22Rv1 (cell line): ENCODE measurements at regions not wholly inside any gene's neighbourhood (a gene's known extent, or its start where the extent isn't known, plus 50 kb on each side); places are given as distances from the start of the nearest gene placed in this dataset.
A peak's percentile ranks its signal among the peaks of the same experiment; 100 is the strongest.
"Not testable (repeated sequence)": the region's sequence is repeated elsewhere in the genome, so short reads cannot be mapped to it uniquely, and the experiment has no call there.

Experiments
- H3K27ac ChIP-seq: fragments of 450-650 bp; 2 replicates; pipeline ENCODE4 v1.5.1; 2017
- ZFX ChIP-seq: fragments of 450-650 bp; IDR thresholded peaks from 2 replicates; pipeline ENCODE4 v1.6.1; 2017; ENCODE audit warnings: antibody characterized with exemption, borderline replicate concordance
- TF ChIP-seq, protein P1 (sequence below): fragments of 450-650 bp; IDR thresholded peaks from 2 replicates; pipeline ENCODE4 v1.5.1; 2017; ENCODE audit warnings: mild to moderate bottlenecking

GRCh38 chr1:148388260-148389026 is 94.7 kb downstream of the PPIAL4G start:
- TF ChIP-seq, protein P1, sequence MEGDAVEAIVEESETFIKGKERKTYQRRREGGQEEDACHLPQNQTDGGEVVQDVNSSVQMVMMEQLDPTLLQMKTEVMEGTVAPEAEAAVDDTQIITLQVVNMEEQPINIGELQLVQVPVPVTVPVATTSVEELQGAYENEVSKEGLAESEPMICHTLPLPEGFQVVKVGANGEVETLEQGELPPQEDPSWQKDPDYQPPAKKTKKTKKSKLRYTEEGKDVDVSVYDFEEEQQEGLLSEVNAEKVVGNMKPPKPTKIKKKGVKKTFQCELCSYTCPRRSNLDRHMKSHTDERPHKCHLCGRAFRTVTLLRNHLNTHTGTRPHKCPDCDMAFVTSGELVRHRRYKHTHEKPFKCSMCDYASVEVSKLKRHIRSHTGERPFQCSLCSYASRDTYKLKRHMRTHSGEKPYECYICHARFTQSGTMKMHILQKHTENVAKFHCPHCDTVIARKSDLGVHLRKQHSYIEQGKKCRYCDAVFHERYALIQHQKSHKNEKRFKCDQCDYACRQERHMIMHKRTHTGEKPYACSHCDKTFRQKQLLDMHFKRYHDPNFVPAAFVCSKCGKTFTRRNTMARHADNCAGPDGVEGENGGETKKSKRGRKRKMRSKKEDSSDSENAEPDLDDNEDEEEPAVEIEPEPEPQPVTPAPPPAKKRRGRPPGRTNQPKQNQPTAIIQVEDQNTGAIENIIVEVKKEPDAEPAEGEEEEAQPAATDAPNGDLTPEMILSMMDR = no peak
- no peak for TF ChIP-seq ZFX
- H3K27ac ChIP-seq = peak overlapping the region; percentile 96

- peak overlapping the region; percentile 96 for H3K27ac ChIP-seq
Measured at GRCh38 chr1:148387949-148388259, 95.2 kb downstream of the PPIAL4G start.

GRCh38 chr1:148387122-148387948 is 95.8 kb downstream of the PPIAL4G start:
- H3K27ac ChIP-seq = peak overlapping the region; percentile 96

DNA sequence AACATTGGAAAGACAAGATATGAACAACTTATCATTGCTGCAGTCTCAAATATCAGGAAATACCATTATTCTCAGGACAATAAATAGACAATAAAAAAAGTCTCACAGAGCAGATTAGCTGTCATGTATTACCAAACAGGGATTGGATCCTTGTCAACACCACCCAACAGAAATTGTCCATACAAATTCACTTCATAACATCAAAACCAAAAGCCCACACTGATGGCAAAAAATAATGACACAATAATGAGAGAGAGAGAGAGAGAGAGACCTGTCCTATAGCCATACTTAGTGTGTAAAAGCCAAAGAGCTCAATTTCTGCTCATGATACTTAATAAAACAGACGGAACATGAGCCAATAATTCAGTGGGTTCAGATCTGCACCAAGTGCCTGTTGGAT is 96.5 kb downstream of the PPIAL4G start:
- no peak overlapping the region for H3K27ac ChIP-seq
- no peak for TF ChIP-seq ZFX
- TF ChIP-seq, protein P1 = no peak

DNA sequence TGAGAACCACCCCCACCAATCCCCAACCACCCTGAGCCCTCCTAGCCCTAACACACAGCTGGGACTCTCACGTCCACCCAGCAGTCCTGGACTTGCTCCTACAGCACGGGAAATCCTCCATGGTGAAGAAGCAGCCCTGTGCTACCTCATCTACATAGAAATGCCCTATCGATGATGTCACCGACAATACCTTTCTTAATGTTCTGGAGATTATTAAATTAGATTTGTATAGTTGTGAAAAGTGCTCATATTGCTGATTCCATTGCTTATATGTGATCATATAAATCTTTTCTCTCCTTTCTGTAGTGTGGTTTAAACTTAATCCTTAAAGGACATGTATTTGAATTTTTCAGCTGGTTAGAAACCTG is 97.1 kb downstream of the PPIAL4G start:
- H3K27ac ChIP-seq = not testable (repeated sequence)

DNA sequence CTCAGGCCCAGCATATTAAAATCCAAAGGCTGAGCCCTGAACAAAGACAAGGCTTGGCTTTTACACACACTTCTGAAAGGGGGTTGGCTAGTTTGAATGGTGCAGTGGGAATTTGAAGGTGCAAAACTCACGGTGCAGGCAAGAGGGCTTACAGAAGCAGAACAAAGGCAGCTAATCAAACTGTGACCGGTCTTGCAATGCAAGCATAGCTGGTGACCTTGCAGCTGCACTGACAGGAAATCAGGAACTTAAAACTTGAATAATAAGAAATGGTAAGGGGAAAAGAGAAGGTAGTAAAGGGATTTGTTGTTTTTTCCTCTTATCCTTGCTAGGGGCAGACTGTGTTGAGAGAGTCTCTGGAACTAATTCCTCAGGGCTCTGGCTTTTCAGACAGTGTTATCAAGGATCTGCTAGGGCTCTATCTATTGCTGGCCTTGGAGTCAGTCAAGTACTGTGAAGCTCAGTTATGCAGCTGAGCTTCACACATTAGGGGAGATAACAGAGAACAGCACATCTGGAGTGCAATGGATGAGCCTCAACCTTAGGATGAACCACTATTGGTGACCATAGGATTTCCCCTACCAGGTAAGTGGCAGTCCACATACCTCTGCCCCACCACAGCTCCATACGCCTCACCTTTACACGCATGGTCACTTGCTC is 97.6 kb downstream of the PPIAL4G start:
- H3K27ac ChIP-seq = no peak overlapping the region
- no peak for TF ChIP-seq ZFX
- TF ChIP-seq, protein P1 = no peak

- TF ChIP-seq, protein P1 = no peak
- no peak for TF ChIP-seq ZFX
- no peak overlapping the region for H3K27ac ChIP-seq
Measured at GRCh38 chr1:148383966-148384365, 99.1 kb downstream of the PPIAL4G start.

DNA sequence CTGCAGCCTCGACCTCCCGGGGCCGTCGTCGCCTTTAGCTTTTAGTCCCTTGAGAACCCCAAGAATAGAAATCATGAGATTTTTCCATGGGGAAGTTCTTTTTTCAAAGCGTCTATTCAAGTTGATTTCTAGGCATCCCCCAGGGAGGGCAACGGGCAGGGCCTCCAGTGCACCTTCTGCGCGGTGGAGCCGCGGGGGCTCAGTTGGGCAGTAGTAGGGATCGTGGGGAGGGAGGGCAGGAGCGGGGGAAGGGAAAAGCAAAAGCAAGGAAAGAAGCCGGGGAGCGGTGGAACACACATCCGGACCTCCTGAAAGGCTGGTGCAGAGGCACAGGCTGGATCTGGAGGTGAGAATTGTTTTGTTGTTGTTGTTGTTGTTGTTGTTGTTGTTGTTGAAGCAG is 103.4 kb downstream of the PPIAL4G start:
- H3K27ac ChIP-seq = no peak overlapping the region
- TF ChIP-seq ZFX = no peak
- TF ChIP-seq, protein P1 = no peak
